ENCODE measurements at regions not wholly inside any gene's neighbourhood (a gene's known extent, or its start where the extent isn't known, plus 50 kb on each side); places are given as distances from the start of the nearest gene placed in this dataset.

DNA sequence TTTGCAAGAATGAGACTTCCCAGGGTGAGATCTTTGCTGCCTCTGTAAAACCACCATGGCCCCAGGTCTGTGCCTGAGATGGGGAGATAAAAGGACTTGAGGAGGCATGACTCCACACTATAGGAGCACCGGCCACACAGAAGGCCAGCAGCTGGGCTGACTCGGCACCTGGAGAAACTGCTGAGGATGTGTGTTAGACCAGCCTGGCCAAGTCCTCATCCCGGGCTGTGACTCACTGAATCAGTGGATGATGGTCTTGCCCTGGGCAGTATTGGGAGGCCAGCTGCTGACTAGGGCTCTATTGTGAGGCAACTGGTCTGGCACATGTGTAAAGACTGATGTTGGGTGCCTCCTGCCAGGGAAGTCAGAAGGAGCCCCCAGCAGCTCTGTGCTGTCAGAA is 286.2 kb downstream of the ACTL7B start:
- no peak for DNase-seq

DNA sequence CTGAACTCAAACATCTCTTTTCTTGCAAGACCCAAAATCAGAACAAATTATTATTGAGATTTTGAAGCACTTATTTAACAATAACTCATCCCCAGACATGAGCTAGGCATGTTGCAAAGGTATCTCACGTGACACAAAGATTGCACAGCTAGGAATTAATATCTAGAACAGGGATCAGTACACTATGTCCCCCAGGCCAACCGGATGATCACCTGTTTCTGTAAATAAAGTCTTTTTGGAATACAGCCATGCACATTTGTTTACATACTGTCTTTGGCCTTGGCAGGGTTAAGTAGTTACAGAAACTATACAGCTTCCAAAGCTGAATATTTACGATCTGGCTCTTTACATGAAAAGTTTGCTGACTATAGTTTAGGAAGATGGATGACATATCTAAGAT is 287.7 kb downstream of the ACTL7B start:
- peaks cover 0 to 3% (median 1%) of the 10 kb centered on the region in 4 donors for H3K4me1 ChIP-seq
- 45 to 50% methylated on average over 3 of the region's 3 CpGs for WGBS, 2 donors (ENCODE audit: low coverage in 1 of 2)
- H3K36me3 ChIP-seq: no peaks in the 10 kb centered on the region
- H3K9me3 ChIP-seq: no peaks in the 10 kb centered on the region
- DNase-seq: no peak
- intact Hi-C loops (cut with DNase I; ENCODE audit: low total_unique reads) (loop anchor here (5.0 kb wide), 2 partner anchors 1101 to 1141 kb away; no protein-coding TSS in a partner anchor), in situ Hi-C loops (cut with MboI; ENCODE audit: low pct_ligation_motif_present in 1 of 4, low pct_unique_long_range_greater_than_20kb in 1 of 4, low sequenced_read_pairs in 3 of 4) (loop anchor here (10.0 to 25.0 kb wide), 4 partner anchors 756 to 1106 kb away; no protein-coding TSS in a partner anchor)
- TF ChIP-seq, protein P1, sequence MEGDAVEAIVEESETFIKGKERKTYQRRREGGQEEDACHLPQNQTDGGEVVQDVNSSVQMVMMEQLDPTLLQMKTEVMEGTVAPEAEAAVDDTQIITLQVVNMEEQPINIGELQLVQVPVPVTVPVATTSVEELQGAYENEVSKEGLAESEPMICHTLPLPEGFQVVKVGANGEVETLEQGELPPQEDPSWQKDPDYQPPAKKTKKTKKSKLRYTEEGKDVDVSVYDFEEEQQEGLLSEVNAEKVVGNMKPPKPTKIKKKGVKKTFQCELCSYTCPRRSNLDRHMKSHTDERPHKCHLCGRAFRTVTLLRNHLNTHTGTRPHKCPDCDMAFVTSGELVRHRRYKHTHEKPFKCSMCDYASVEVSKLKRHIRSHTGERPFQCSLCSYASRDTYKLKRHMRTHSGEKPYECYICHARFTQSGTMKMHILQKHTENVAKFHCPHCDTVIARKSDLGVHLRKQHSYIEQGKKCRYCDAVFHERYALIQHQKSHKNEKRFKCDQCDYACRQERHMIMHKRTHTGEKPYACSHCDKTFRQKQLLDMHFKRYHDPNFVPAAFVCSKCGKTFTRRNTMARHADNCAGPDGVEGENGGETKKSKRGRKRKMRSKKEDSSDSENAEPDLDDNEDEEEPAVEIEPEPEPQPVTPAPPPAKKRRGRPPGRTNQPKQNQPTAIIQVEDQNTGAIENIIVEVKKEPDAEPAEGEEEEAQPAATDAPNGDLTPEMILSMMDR (IDR thresholded peaks at IDR 0.05): no peak
- TF ChIP-seq EP300 (IDR thresholded peaks at IDR 0.05; ENCODE audit: low read depth) (no peak), POLR2A (IDR thresholded peaks at IDR 0.05) (no peak), POLR2AphosphoS5 (IDR thresholded peaks at IDR 0.05) (no peak)
- H3K27ac ChIP-seq: no peak overlapping the region
- no peak overlapping the region for H3K4me3 ChIP-seq
- no peaks in the 10 kb centered on the region for H3K27me3 ChIP-seq

More for the DNA sequence above, 286.2 kb downstream of the ACTL7B start:
- TF ChIP-seq, protein P1 (IDR thresholded peaks at IDR 0.05): no peak
- no peak for TF ChIP-seq POLR2AphosphoS5 (IDR thresholded peaks at IDR 0.05)
- no peak for TF ChIP-seq EP300 (IDR thresholded peaks at IDR 0.05; ENCODE audit: low read depth)
- no peak for TF ChIP-seq POLR2A (IDR thresholded peaks at IDR 0.05)
- WGBS, 2 donors (ENCODE audit: low coverage in 1 of 2): 60 to 74% methylated on average over 1 to 3 of the region's 3 CpGs
- intact Hi-C loops (cut with DNase I; ENCODE audit: low total_unique reads) (loop anchor here (5.0 kb wide), 2 partner anchors 1102 to 1142 kb away; no protein-coding TSS in a partner anchor), in situ Hi-C loops (cut with MboI; ENCODE audit: low pct_ligation_motif_present in 1 of 4, low pct_unique_long_range_greater_than_20kb in 1 of 4, low sequenced_read_pairs in 3 of 4) (loop anchor here (10.0 to 25.0 kb wide), 4 partner anchors 757 to 1107 kb away; no protein-coding TSS in a partner anchor)
- no peaks in the 10 kb centered on the region for H3K9me3 ChIP-seq
- H3K4me1 ChIP-seq: peaks cover 0 to 3% (median 1%) of the 10 kb centered on the region in 4 donors
- no peak overlapping the region for H3K4me3 ChIP-seq
- no peaks in the 10 kb centered on the region for H3K36me3 ChIP-seq
- H3K27me3 ChIP-seq: no peaks in the 10 kb centered on the region
- no peak overlapping the region for H3K27ac ChIP-seq

DNA sequence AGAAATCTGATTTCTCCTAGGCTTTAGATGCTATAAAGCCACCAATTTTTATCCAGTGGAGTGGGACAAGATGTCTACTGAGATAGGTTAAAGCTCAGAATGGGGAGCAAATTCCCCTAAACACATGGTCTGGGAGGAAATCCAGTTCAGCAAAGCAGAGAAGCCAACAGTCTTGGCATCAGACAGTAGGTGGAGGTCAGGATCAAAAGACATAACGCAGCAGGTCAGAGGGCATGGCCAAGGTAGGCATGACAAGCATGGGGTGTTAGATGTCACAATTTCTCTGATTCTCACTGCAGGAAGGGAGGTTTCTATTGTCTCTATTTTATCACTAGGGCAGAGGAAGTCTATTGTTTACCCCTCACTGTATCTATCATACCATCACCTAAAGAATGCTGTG is 288.2 kb downstream of the ACTL7B start:
- H3K4me1 ChIP-seq: peaks cover 0 to 3% (median 1%) of the 10 kb centered on the region in 4 donors
- no peak for DNase-seq
- intact Hi-C loops (cut with DNase I; ENCODE audit: low total_unique reads) (loop anchor here (5.0 kb wide), 2 partner anchors 1100 to 1140 kb away; no protein-coding TSS in a partner anchor), in situ Hi-C loops (cut with MboI; ENCODE audit: low pct_ligation_motif_present in 1 of 4, low pct_unique_long_range_greater_than_20kb in 1 of 4, low sequenced_read_pairs in 3 of 4) (loop anchor here (10.0 to 25.0 kb wide), 4 partner anchors 755 to 1105 kb away; no protein-coding TSS in a partner anchor)
- 77 to 83% methylated on average over 1 of the region's 1 CpG for WGBS, 2 donors (ENCODE audit: low coverage in 1 of 2)
- no peaks in the 10 kb centered on the region for H3K9me3 ChIP-seq
- no peaks in the 10 kb centered on the region for H3K27me3 ChIP-seq
- H3K4me3 ChIP-seq: no peak overlapping the region
- no peaks in the 10 kb centered on the region for H3K36me3 ChIP-seq
- no peak for TF ChIP-seq POLR2A (IDR thresholded peaks at IDR 0.05)
- no peak for TF ChIP-seq EP300 (IDR thresholded peaks at IDR 0.05; ENCODE audit: low read depth)
- TF ChIP-seq, protein P1 (IDR thresholded peaks at IDR 0.05): no peak
- TF ChIP-seq POLR2AphosphoS5 (IDR thresholded peaks at IDR 0.05): no peak
- H3K27ac ChIP-seq: no peak overlapping the region

DNA sequence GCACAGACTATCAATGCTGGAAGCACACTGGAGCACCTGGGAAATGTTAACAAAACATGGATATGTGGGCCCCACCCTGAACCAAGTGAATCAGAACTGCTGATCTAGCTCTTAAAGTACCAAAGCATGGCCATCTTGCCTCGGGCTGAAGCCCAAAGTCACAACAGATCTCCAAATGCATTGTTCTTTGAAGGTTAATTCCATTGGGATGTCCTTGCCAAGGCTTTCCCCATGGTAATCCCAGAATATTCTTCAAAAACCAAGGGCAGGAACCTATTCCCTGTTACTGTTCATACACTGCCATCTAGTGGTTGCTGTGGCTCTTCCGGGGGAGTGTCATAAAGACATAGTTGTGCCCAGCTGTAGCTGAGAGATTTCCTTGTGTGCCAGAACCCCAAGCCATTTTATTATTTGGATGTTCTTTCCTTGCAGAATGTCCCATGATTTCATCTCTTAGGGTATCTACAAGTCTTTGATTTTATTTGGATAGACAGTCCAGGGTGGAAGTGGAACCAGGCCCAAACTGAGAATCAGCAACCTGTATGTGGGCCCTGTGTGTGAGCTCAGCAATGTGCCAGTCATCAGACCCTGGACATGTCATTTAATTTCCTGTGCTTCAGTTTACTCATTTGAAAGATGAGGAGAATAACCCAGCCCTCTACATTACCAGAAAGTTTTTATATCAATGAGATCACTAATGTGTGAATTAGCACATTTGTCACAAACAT is 290.0 kb downstream of the ACTL7B start:
- Histone ChIP-seq H3K4me1 (peaks cover 0 to 3% (median 1%) of the 10 kb centered on the region in 4 donors), H3K27ac (no peak overlapping the region), H3K9me3 (no peaks in the 10 kb centered on the region), H3K27me3 (no peaks in the 10 kb centered on the region), H3K36me3 (no peaks in the 10 kb centered on the region), H3K4me3 (no peak overlapping the region)
- WGBS, 2 donors (ENCODE audit: low coverage in 1 of 2): 12% methylated on average over 2 of the region's 2 CpGs; no CpG with 5 or more reads in 1 of the 2 donors
- in situ Hi-C loops (cut with MboI; ENCODE audit: low pct_ligation_motif_present in 1 of 4, low pct_unique_long_range_greater_than_20kb in 1 of 4, low sequenced_read_pairs in 3 of 4) (loop anchor here (10.0 to 25.0 kb wide), 4 partner anchors 754 to 1104 kb away; no protein-coding TSS in a partner anchor), intact Hi-C loops (cut with DNase I; ENCODE audit: low total_unique reads) (loop anchor here (5.0 kb wide), 2 partner anchors 1099 to 1139 kb away; no protein-coding TSS in a partner anchor)
- no peak for TF ChIP-seq EP300 (IDR thresholded peaks at IDR 0.05; ENCODE audit: low read depth)
- TF ChIP-seq, protein P1 (IDR thresholded peaks at IDR 0.05): peak; percentile 76 to 89 (median 80)
- DNase-seq: peak; percentile 59

Data from transverse colon (tissue), 4 donors.